ENCODE measurements at regions not wholly inside any gene's neighbourhood (a gene's known extent, or its start where the extent isn't known, plus 50 kb on each side); places are given as distances from the start of the nearest gene placed in this dataset.

DNA sequence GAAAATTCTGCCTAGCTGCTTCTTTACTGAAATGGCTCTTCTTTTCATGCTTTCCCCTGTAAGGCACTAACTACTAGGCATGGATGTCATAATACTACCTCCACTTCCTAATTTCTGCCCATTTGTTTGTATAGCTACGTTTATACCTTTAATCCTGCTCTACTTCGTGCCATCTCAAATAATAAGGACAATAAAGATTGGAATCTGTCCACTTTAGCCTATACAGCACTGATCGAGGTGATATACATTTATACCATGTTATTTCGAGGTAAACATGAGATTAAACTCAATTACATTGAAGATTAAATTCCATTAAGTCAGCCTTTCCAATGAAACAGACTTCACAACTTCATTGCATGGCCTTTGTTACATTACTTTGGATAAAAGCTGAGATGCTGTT lies 390.6 kb upstream of the MARCKS start:
- Mint-ChIP-seq H3K9me3 (ENCODE audit: unreplicated experiment) (no peaks in the 10 kb centered on the region), H3K4me3 (ENCODE audit: unreplicated experiment) (no peak overlapping the region), H3K36me3 (ENCODE audit: low read depth, unreplicated experiment) (no peaks in the 10 kb centered on the region), H3K27me3 (ENCODE audit: low read depth, unreplicated experiment) (no peaks in the 10 kb centered on the region), H3K4me1 (ENCODE audit: low read depth, unreplicated experiment) (peaks cover 12% of the 10 kb centered on the region), H3K27ac (ENCODE audit: unreplicated experiment) (no peak overlapping the region)
- TF ChIP-seq, protein P1, sequence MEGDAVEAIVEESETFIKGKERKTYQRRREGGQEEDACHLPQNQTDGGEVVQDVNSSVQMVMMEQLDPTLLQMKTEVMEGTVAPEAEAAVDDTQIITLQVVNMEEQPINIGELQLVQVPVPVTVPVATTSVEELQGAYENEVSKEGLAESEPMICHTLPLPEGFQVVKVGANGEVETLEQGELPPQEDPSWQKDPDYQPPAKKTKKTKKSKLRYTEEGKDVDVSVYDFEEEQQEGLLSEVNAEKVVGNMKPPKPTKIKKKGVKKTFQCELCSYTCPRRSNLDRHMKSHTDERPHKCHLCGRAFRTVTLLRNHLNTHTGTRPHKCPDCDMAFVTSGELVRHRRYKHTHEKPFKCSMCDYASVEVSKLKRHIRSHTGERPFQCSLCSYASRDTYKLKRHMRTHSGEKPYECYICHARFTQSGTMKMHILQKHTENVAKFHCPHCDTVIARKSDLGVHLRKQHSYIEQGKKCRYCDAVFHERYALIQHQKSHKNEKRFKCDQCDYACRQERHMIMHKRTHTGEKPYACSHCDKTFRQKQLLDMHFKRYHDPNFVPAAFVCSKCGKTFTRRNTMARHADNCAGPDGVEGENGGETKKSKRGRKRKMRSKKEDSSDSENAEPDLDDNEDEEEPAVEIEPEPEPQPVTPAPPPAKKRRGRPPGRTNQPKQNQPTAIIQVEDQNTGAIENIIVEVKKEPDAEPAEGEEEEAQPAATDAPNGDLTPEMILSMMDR (IDR thresholded peaks at IDR 0.05; ENCODE audit: insufficient read depth, low read depth, low read length), result no peak
- no peak for TF ChIP-seq EZH2 (IDR thresholded peaks at IDR 0.05; ENCODE audit: insufficient read depth, low read length)
- Histone ChIP-seq H3K4me2 (ENCODE audit: low read length) (no peak overlapping the region), H3K4me3 (ENCODE audit: insufficient read depth, low read depth, low read length) (no peak overlapping the region), H4K20me1 (ENCODE audit: insufficient read depth, low read length) (no peaks in the 10 kb centered on the region), H3K9me3 (ENCODE audit: insufficient read depth, low read depth, low read length) (no peaks in the 10 kb centered on the region), H3K36me3 (ENCODE audit: insufficient read depth, low read length) (no peaks in the 10 kb centered on the region), H3K27ac (ENCODE audit: low read depth, low read length) (no peak overlapping the region), H3K79me2 (ENCODE audit: insufficient read depth, low read length) (no peaks in the 10 kb centered on the region), H2AFZ (ENCODE audit: low read depth, low read length) (no peak overlapping the region), H3K4me1 (ENCODE audit: insufficient read depth, low read length) (peaks cover 11% of the 10 kb centered on the region), H3K9ac (ENCODE audit: low read length) (no peak overlapping the region), H3K27me3 (ENCODE audit: insufficient read depth, low read length) (no peaks in the 10 kb centered on the region)
- FAIRE-seq (no peak), DNase-seq (ENCODE audit: low read depth) (no peak)

DNA sequence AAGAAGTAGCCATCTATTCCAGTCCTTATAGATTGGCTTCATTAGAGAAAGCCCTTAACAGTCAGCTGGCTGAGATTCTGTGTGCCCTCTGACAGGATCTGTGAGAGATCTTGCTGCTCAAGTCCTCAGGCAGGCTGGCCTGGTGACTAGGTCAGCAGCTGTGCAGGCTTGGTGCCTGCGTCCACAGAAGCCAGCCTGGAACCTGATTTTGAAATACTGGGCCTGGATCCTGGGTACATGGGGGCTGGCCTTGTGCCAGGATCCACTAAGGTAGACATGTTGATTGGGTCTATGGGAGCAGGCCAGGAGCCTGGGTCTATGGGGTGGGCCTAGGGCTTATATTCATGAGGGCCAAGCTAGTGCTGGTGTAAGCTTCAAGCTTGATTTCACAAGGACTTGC lies 381.8 kb upstream of the MARCKS start:
- H3K27ac ChIP-seq (ENCODE audit: low read depth, low read length), result no peak overlapping the region
- FAIRE-seq (no peak), DNase-seq (ENCODE audit: low read depth) (no peak)
- H3K9me3 ChIP-seq (ENCODE audit: insufficient read depth, low read depth, low read length), result no peaks in the 10 kb centered on the region
- H3K79me2 ChIP-seq (ENCODE audit: insufficient read depth, low read length), result no peaks in the 10 kb centered on the region
- H3K36me3 ChIP-seq (ENCODE audit: insufficient read depth, low read length), result no peaks in the 10 kb centered on the region
- H3K4me1 ChIP-seq (ENCODE audit: insufficient read depth, low read length), result no peaks in the 10 kb centered on the region
- no peak overlapping the region for H3K4me3 ChIP-seq (ENCODE audit: insufficient read depth, low read depth, low read length)
- peaks cover 5% of the 10 kb centered on the region for H3K4me1 Mint-ChIP-seq (ENCODE audit: low read depth, unreplicated experiment)
- TF ChIP-seq, protein P1 (IDR thresholded peaks at IDR 0.05; ENCODE audit: insufficient read depth, low read depth, low read length), result no peak
- TF ChIP-seq EZH2 (IDR thresholded peaks at IDR 0.05; ENCODE audit: insufficient read depth, low read length), result no peak
- no peak overlapping the region for H3K4me2 ChIP-seq (ENCODE audit: low read length)
- no peaks in the 10 kb centered on the region for H3K27me3 Mint-ChIP-seq (ENCODE audit: low read depth, unreplicated experiment)
- H4K20me1 ChIP-seq (ENCODE audit: insufficient read depth, low read length), result no peaks in the 10 kb centered on the region
- H2AFZ ChIP-seq (ENCODE audit: low read depth, low read length), result no peak overlapping the region
- H3K9ac ChIP-seq (ENCODE audit: low read length), result no peak overlapping the region
- no peaks in the 10 kb centered on the region for H3K9me3 Mint-ChIP-seq (ENCODE audit: unreplicated experiment)
- H3K27ac Mint-ChIP-seq (ENCODE audit: unreplicated experiment), result no peak overlapping the region
- H3K4me3 Mint-ChIP-seq (ENCODE audit: unreplicated experiment), result no peak overlapping the region
- H3K36me3 Mint-ChIP-seq (ENCODE audit: low read depth, unreplicated experiment), result no peaks in the 10 kb centered on the region
- H3K27me3 ChIP-seq (ENCODE audit: insufficient read depth, low read length), result no peaks in the 10 kb centered on the region

DNA sequence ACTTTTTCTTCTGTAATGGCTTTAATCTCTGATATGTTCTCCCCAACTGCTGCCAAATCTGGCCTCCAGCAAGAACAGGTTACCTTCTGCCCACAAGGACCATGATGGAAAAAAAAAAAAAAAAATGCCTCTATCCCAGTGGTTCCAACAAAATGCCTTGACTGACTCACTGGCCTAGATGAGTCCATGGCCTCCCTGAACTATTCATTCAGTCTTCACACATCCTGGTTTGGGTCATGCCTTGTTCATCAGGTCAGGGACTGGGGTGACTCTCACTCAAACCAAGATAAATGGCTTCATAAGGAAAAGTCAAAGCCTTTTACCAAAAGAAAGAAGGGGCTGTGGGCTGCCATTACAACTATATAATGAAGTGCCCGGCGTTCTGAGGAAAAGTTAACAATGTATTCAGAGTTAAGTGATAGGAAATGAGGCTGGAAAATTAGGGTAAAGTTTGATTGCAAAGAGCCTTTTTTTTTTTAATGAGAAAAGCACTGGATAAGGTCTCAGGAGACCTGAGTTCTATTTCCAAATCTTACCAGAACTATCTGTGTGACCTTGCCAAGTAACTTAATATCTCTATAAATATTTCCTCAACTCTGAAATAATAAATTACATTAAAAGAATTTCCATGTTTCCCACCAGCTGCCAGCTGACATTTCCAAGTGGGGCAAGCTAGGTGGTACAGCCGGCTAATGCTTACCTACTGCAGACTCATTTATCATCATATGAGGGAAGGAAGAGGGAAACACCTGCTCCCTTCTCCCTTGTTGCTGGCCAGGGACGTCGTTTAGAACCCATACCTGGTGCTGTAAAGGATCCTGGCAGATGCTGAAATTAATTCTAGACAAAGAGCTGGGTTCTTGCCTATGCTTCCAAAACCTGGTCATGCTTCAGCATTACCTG lies 380.0 kb upstream of the MARCKS start:
- DNase-seq (ENCODE audit: low read depth) (peak; percentile 27), FAIRE-seq (no peak)
- Histone ChIP-seq H3K36me3 (ENCODE audit: insufficient read depth, low read length) (no peaks in the 10 kb centered on the region), H2AFZ (ENCODE audit: low read depth, low read length) (no peak overlapping the region), H3K4me2 (ENCODE audit: low read length) (no peak overlapping the region), H3K4me3 (ENCODE audit: insufficient read depth, low read depth, low read length) (no peak overlapping the region), H4K20me1 (ENCODE audit: insufficient read depth, low read length) (no peaks in the 10 kb centered on the region), H3K79me2 (ENCODE audit: insufficient read depth, low read length) (no peaks in the 10 kb centered on the region), H3K9ac (ENCODE audit: low read length) (no peak overlapping the region), H3K4me1 (ENCODE audit: insufficient read depth, low read length) (no peaks in the 10 kb centered on the region), H3K27ac (ENCODE audit: low read depth, low read length) (no peak overlapping the region), H3K9me3 (ENCODE audit: insufficient read depth, low read depth, low read length) (no peaks in the 10 kb centered on the region), H3K27me3 (ENCODE audit: insufficient read depth, low read length) (no peaks in the 10 kb centered on the region)
- H3K27ac Mint-ChIP-seq (ENCODE audit: unreplicated experiment), result no peak overlapping the region
- H3K4me1 Mint-ChIP-seq (ENCODE audit: low read depth, unreplicated experiment), result peaks cover 5% of the 10 kb centered on the region
- TF ChIP-seq EZH2 (IDR thresholded peaks at IDR 0.05; ENCODE audit: insufficient read depth, low read length), result no peak
- TF ChIP-seq, protein P1 (IDR thresholded peaks at IDR 0.05; ENCODE audit: insufficient read depth, low read depth, low read length), result no peak
- no peaks in the 10 kb centered on the region for H3K27me3 Mint-ChIP-seq (ENCODE audit: low read depth, unreplicated experiment)
- H3K36me3 Mint-ChIP-seq (ENCODE audit: low read depth, unreplicated experiment), result no peaks in the 10 kb centered on the region
- no peaks in the 10 kb centered on the region for H3K9me3 Mint-ChIP-seq (ENCODE audit: unreplicated experiment)
- H3K4me3 Mint-ChIP-seq (ENCODE audit: unreplicated experiment), result no peak overlapping the region
